ENCODE measurements at regions not wholly inside any gene's neighbourhood (a gene's known extent, or its start where the extent isn't known, plus 50 kb on each side); places are given as distances from the start of the nearest gene placed in this dataset.
A peak's percentile ranks its signal among the peaks of the same experiment; 100 is the strongest.
"Not testable (repeated sequence)": the region's sequence is repeated elsewhere in the genome, so short reads cannot be mapped to it uniquely, and the experiment has no call there.

- DNase-seq (ENCODE audit: low spot score): no peak
These were observed 58.1 kb downstream of the NPAP1 start for GRCh38 chr15:24733659-24734058.

- no peak for DNase-seq (ENCODE audit: low spot score)
These were observed 58.8 kb downstream of the NPAP1 start for GRCh38 chr15:24734396-24734795.

DNA sequence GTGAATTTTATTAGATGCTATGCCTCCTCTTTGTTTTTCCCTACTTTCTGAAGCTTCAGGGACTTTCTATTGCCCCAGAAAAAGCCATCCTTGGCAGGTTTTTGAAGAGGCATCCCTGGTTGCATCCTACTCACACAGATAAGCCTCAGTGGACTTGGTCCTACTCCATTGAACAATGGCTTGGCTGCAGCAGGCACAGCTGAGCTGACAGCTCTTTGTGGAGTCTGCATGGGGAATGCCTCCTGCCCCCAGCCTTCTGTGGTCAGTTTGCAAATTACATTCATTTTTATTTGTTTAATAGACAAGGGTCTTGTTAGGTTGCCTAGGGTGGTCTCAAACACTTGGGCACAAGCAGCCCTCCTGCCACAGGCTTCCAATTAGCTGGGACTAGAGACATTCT is 69.7 kb downstream of the NPAP1 start:
- DNase-seq (ENCODE audit: low spot score): no peak

- no peak for DNase-seq (ENCODE audit: low spot score)
These were observed 70.5 kb downstream of the NPAP1 start for GRCh38 chr15:24746094-24746493.

DNA sequence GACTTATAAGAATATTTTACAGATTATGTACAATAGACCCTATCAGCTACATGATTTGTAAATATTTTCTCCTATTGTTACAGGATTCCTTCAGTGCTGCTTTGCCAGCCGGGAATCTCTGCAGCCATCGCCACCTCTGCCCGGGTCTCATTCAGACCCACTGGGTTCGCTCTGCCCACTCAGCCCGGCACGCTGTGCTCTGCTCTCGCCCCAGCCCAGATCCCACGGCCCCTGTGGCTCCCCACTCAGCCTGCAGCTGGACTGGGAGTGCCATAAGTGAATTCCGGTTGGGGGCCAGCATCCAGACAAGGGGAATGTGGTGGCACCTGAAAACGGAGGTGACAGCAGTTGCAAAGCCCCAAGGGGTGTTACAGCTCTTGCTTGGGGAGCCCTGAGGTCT is 71.8 kb downstream of the NPAP1 start:
- no peak for DNase-seq (ENCODE audit: low spot score)

DNA sequence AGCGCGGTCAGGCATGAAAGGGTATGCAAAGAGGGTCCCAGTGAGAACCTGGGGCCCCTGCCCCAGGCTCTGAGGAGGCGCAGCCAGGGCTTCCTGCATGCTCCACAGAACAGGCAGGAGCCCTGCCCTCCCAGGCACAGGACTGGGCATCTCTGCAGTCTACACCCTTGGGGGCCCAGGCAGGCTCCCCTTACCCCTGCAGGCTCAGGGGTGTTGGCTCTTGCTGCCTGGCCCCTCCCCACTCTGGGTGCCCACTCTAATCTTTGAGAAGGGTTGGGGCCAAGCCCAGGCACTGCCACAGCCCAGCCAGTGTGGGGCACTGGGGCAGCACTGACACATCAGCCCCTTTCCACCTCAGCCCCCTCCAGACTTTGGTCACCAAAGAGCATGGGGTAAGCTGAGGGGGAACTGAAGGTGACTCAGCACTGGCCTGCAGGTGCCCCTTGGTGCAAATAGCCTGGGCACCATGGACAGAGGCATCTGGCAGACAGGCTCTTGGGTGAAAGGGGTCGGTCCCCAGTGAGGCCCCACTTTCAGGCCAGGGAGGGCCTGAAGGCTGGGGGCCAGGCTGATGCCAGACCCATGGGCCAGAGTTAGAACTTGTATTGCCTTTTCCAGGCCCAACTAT is 73.4 kb downstream of the NPAP1 start:
- no peak for DNase-seq (ENCODE audit: low spot score)

GRCh38 chr15:24752354-24752753 is 76.8 kb downstream of the NPAP1 start:
- DNase-seq (ENCODE audit: low spot score): no peak

- DNase-seq (ENCODE audit: low spot score): no peak
These were observed 80.5 kb downstream of the NPAP1 start for GRCh38 chr15:24756101-24756500.

GRCh38 chr15:24760066-24760465 is 84.5 kb downstream of the NPAP1 start:
- no peak for DNase-seq (ENCODE audit: low spot score)

DNA sequence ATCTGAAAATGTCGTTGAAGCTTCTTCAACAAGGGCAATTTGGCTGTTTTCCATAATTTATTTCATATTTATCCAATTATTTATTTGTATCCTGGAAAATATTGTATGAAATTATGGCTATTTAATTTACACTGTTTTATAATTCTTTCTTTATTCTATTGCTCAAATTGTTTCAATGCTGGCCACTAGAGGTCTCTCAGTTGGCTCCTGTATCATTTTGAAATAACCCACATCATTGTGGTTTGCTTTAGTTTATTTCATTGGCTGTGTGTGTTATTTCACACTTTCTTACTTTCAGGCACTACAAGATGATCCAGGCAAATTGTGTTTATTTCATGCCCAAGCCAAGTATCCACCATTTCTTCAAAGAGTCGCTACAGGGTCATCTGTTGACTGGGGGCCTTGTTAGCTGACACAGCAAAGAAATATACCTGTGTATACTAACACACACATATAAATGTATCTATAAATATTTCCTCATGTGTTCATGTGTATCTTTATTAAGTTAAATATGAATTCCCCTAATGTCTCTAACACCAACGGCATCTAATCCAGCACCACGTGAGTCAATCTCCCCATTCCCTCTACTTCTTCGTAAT is 86.2 kb downstream of the NPAP1 start:
- peak; percentile 18 for DNase-seq (ENCODE audit: low spot score)

GRCh38 chr15:24763891-24764290 is 88.3 kb downstream of the NPAP1 start:
- DNase-seq (ENCODE audit: low spot score): no peak

DNA sequence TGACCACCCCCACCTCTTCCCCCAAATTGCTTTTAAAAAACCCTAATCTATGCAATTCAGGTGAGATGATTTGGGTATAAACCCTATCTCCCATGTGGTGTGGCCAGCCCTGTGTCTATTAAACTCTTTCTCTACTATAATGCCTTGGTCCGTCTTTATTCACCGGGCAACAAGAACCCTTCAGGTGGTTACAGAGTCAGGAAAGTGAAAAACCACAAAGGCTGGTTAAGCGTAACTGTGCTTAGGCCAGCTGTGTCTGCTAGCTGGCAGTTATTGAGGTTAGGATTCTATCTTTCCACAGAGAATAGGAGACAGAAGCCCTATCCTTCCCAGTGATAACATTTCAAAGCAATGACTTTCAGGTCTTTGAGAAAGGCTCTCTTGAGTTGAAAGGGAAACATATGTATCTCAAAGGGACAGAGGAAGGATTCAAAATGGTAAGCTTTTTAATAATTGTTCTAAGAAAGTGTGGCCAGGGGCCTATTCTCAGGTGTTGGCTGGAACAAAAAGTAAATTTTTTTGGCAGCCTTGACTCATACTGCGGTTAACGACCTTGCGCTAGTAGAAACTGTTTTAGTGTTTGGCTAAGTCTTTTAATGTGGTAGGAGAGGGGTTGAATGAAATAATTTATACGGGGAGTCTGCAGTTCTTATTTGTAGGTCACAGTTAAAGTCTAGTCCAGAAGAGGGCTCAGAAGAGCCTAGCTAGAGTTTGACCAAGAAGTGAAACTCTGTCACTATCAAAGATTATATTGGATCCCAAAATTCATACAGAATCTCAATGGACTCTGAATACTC is 89.0 kb downstream of the NPAP1 start:
- DNase-seq (ENCODE audit: low spot score): no peak

DNA sequence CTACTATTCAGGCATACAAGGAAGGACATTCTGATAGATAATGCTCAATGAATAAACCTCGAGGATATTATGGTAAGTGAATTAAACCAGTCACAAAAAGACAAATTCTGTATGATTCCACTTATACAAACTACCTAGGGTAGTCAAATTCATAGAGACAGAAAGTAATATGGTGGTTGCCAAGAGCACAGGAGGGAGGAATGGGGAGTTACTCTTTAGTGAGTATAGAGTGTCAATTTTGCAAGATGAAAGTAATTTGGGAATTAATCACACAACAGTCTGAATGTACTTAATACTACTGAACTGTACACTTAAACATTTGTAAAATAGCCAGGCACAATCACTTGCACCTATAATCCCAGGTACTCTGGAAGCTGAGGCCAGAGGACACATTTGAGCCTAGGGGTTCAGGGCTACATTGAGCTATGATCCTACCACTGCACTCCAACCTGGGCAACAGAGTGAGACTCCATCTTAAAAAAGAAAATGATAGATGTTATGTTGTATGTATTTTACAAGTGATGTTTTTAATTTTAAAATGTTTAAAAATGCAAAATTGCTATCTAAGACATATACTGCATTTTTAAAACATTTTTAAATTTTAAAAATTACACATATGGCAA is 91.0 kb downstream of the NPAP1 start:
- DNase-seq (ENCODE audit: low spot score): no peak

DNA sequence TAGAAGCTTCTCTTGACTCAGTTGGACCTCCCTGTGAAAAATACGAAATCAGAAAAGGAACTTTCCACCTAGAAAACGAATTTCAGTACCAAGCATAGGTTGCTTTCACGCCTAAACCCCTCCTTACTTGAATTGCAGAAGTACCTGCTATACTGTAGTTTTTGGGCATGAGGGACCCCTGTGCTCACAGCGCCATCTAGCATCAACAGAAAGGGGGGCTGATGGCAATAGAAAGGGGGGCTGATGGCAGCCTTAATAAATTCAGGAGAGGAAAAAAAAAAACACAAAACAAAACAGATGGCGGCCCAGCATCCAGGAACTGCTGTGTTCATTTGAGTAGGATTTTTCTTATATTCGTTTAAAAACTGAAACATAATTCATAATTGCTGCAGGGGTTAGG is 96.7 kb downstream of the NPAP1 start:
- DNase-seq (ENCODE audit: low spot score): no peak

- DNase-seq (ENCODE audit: low spot score): peak; percentile 86
These were observed 97.3 kb downstream of the NPAP1 start for GRCh38 chr15:24772686-24773373.

GRCh38 chr15:24777307-24777706 is 101.7 kb downstream of the NPAP1 start:
- DNase-seq (ENCODE audit: low spot score): no peak

GRCh38 chr15:24784506-24784905 is 108.9 kb downstream of the NPAP1 start:
- DNase-seq (ENCODE audit: low spot score): no peak

GRCh38 chr15:24786347-24786746 is 110.8 kb downstream of the NPAP1 start:
- no peak for DNase-seq (ENCODE audit: low spot score)

DNA sequence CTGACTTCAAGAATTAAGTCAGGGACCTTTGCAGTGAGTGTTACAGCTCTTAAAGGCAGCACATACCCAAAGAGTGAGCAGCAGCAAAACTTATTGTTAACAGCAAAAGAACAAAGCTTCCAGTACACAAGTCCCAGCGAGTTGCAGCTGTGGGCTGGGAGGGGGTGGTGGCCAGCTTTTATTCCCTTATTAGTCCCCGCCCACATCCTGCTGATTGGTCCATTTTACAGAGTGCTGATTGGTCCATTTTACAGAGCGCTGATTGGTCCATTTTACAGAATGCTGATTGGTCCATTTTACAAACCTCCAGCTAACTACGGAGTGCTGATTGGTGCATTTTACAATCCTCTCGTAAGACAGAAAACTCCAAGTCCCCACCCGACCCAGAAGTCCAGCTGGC is 127.0 kb downstream of the NPAP1 start:
- not testable (repeated sequence) for DNase-seq (ENCODE audit: low spot score)

DNA sequence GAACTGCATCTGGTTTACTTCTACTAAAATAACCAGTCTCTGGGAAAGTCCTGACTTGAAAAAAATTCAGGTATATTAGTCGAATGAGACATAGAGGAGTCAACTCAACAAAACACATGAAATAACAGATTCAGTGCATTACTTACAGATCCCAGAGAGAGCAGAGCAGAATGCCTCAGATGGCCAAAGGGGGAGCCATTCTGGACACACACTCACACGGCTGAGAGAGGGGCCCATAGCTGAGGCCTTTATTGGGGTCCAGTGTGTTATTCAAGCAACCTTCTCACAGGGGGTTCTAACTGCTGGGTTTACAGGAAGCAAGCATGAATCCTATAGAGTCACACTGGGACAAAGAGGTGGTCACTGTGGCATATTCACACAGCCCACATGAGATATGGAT is 135.1 kb upstream of the SNRPN start:
- DNase-seq (ENCODE audit: low spot score): no peak

GRCh38 chr15:24823473-24823872 is 131.3 kb upstream of the SNRPN start:
- no peak for DNase-seq (ENCODE audit: low spot score)

DNA sequence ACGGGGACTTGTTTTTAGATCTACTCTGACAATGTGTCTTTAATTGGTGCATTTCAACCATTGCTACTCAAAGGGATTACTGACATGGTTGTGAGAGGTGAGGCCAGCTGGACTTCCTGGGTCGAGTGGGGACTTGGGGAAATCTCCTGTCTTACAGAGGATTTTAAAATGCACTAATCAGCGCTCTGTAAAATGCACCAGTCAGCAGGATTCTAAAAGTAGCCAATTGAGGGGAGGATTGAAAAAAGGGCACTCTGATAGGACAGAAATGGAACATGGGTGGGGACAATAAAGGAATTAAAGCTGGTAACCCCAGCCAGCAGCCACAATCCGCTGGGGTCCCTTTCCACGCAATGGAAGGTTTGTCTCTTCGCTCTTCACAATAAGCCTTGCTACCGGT is 122.5 kb upstream of the SNRPN start:
- no peak for DNase-seq (ENCODE audit: low spot score)

All from GM03348 (cell line).